Naive thymus-derived CD4-positive, alpha-beta T cell (primary cell): ENCODE measurements at regions not wholly inside any gene's neighbourhood (a gene's known extent, or its start where the extent isn't known, plus 50 kb on each side); places are given as distances from the start of the nearest gene placed in this dataset.
"Not testable (repeated sequence)": the region's sequence is repeated elsewhere in the genome, so short reads cannot be mapped to it uniquely, and the experiment has no call there.

Experiments used
- ATAC-seq: fragments of 150-1000 bp; cut with Tn5 transposase; 2 replicates; pipeline ENCODE4 v1.10.0; 2021; ENCODE audit warnings: mild to moderate bottlenecking, moderate library complexity
- CTCF ChIA-PET: fragments of 350-600 bp; sonication (Branson Sonifier 250); formaldehyde crosslinking; loops from one replicate; lab custom pipeline; 2021; ENCODE audit warnings: antibody characterized with exemption; lab: Charles Lee
- POLR2A ChIA-PET: fragments of 350-600 bp; sonication (Branson Sonifier 250); formaldehyde crosslinking; loops from one replicate; lab custom pipeline; 2021; ENCODE audit warnings: antibody characterized with exemption, inconsistent platforms; lab: Charles Lee
- DNase-seq, 9 donors: peaks; one replicate each; pipeline versions ENCODE4 v3.0.0 to v3.0.0-alpha.2; 2020 to 2022; ENCODE audit warnings: mixed read lengths in 1 of 9
- H3K27ac ChIP-seq: one replicate; pipeline ENCODE4 v1.7.0; 2013; ENCODE audit warnings: mild to moderate bottlenecking, low read depth, low read length, moderate library complexity
- H3K27me3 ChIP-seq, 2 donors: one replicate each; pipeline ENCODE4 v1.7.0; 2013; ENCODE audit warnings: low read length in 2 of 2, mild to moderate bottlenecking in 2 of 2, moderate library complexity in 2 of 2; ENCODE audit not compliant: control insufficient read depth in 2 of 2, insufficient read depth in 2 of 2
- H3K36me3 ChIP-seq, 3 experiments: 1 replicate in 2 of 3; 2 replicates in 1 of 3; pipeline ENCODE4 v1.7.0; 2013; ENCODE audit warnings: low read length in 3 of 3, mild to moderate bottlenecking in 3 of 3, moderate library complexity in 1 of 3; ENCODE audit not compliant: insufficient read depth in 3 of 3, control insufficient read depth in 2 of 3
- H3K4me1 ChIP-seq, 2 donors: one replicate each; pipeline ENCODE4 v1.7.0; 2013; ENCODE audit warnings: low read length in 2 of 2, mild to moderate bottlenecking in 2 of 2, moderate library complexity in 1 of 2; ENCODE audit not compliant: control insufficient read depth in 2 of 2, insufficient read depth in 2 of 2
- H3K4me3 ChIP-seq: 2 replicates; pipeline ENCODE4 v1.7.0; 2013; ENCODE audit warnings: mild to moderate bottlenecking, low read length
- H3K9me3 ChIP-seq, 3 experiments: 1 replicate in 2 of 3; 2 replicates in 1 of 3; pipeline ENCODE4 v1.7.0; 2013; ENCODE audit warnings: low read length in 3 of 3; ENCODE audit not compliant: control insufficient read depth in 2 of 3
- H3K27ac Mint-ChIP-seq, 9 donors: one replicate each; pipeline ENCODE4 v1.8.0; 2020 to 2022; ENCODE audit warnings: mixed read lengths in 9 of 9, mild to moderate bottlenecking in 8 of 9, moderate library complexity in 5 of 9, inconsistent platforms in 2 of 9
- H3K27me3 Mint-ChIP-seq, 5 donors: one replicate each; pipeline ENCODE4 v1.8.0; 2021 to 2022; ENCODE audit warnings: mixed read lengths in 5 of 5, mild to moderate bottlenecking in 1 of 5
- H3K36me3 Mint-ChIP-seq, 5 donors: one replicate each; pipeline ENCODE4 v1.8.0; 2020 to 2022; ENCODE audit warnings: mixed read lengths in 5 of 5, mild to moderate bottlenecking in 3 of 5, inconsistent platforms in 1 of 5
- H3K4me1 Mint-ChIP-seq, 7 donors: one replicate each; pipeline ENCODE4 v1.8.0; 2020 to 2022; ENCODE audit warnings: mixed read lengths in 7 of 7, mild to moderate bottlenecking in 3 of 7, inconsistent platforms in 1 of 7
- H3K4me3 Mint-ChIP-seq, 10 donors: one replicate each; pipeline ENCODE4 v1.8.0; 2020 to 2022; ENCODE audit warnings: mild to moderate bottlenecking in 10 of 10, mixed read lengths in 10 of 10, moderate library complexity in 6 of 10, inconsistent platforms in 2 of 10
- H3K9me3 Mint-ChIP-seq, 11 donors: one replicate each; pipeline ENCODE4 v1.8.0; 2020 to 2022; ENCODE audit warnings: mixed read lengths in 11 of 11, mild to moderate bottlenecking in 4 of 11, inconsistent platforms in 1 of 11, moderate library complexity in 1 of 11
- intact Hi-C, 2 donors: fragments of 100-400 bp; cut with micrococcal nuclease; formaldehyde crosslinking; loops; one replicate each; pipeline ENCODE4 v1.15.1; 2023

DNA sequence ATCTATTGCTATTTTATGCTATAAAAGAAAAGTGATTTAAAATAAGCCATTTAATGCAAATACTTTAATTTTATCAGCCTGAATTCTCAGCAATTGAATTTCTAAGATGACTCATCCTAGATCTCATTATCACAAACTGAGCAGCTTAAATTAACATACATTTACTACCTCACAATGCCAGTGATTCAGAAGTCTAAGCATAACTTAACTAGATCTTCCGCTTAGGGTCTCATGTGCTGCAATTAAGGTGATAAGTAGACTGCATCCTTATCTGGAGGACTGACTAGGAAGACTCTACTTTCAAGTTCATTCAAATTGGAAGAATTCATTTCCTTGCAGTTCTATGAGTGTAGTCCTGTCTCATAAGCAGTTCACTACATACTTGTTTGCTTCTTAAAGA, 286.6 kb downstream of the COL11A1 start:
- Mint-ChIP-seq H3K4me3 (no peak overlapping the region), H3K36me3 (no peaks in the 10 kb centered on the region), H3K27ac (no peak overlapping the region), H3K4me1 (no peaks in the 10 kb centered on the region), H3K9me3 (peaks cover 0 to 7% (median 4%) of the 10 kb centered on the region in 11 donors), H3K27me3 (no peaks in the 10 kb centered on the region)
- no peak for DNase-seq
- H3K9me3 ChIP-seq: no peaks in the 10 kb centered on the region
- H3K27ac ChIP-seq: no peak overlapping the region
- no peaks in the 10 kb centered on the region for H3K36me3 ChIP-seq
- H3K4me1 ChIP-seq: no peaks in the 10 kb centered on the region
- intact Hi-C loops: no loop called here
- H3K4me3 ChIP-seq: no peak overlapping the region
- H3K27me3 ChIP-seq: no peaks in the 10 kb centered on the region
- CTCF ChIA-PET: no interaction called here
- POLR2A ChIA-PET: no interaction called here
- ATAC-seq: no peak

DNA sequence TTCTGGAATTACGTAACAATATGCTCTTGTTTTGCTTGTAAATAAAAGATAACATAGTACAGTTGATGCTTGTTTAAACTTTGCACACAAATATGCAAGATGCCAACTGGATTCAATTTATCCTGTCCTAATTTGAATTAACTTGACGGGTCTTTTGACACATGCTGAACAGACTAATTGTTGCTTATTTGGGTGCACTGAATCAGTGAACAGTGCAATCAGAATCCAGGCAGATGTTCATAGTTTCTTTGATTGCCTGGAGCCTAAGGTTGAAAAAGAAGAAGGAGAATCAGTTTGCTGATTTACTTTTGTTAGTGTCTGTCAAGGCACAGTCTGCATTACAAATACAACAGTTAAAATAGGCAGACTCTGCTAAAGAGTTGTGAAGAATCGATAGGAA, 307.9 kb downstream of the COL11A1 start:
- intact Hi-C loops: no loop called here
- no peak overlapping the region for H3K27ac Mint-ChIP-seq
- CTCF ChIA-PET: no interaction called here

DNA sequence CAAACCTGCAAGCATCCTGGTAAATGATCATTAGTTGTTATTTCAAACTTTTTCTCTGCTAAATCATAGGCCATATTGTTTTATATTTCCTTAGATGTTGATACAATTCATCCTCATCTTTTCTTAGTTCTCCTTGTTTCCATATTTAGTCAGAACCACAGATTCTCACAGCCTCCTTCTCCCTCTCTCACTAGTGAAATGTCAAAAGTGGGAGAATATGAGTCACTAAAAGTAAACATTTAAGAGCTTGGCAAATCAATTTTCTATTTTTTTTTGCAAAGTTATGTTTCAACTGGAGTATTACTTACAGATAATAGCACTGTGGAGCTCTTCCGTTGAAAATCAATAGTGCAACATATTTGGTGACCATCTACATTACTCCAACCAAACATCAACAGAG, 308.8 kb downstream of the COL11A1 start:
- Histone ChIP-seq H3K4me1 (no peaks in the 10 kb centered on the region), H3K4me3 (no peak overlapping the region), H3K36me3 (no peaks in the 10 kb centered on the region), H3K9me3 (no peaks in the 10 kb centered on the region), H3K27me3 (no peaks in the 10 kb centered on the region), H3K27ac (no peak overlapping the region)
- ChIA-PET CTCF (no interaction called here), POLR2A (no interaction called here)
- Mint-ChIP-seq H3K27ac (no peak overlapping the region), H3K9me3 (peaks cover 0 to 13% (median 0%) of the 10 kb centered on the region in 11 donors), H3K4me1 (no peaks in the 10 kb centered on the region), H3K36me3 (no peaks in the 10 kb centered on the region), H3K4me3 (no peak overlapping the region), H3K27me3 (no peaks in the 10 kb centered on the region)
- no peak for ATAC-seq
- intact Hi-C loops: no loop called here
- DNase-seq: no peak

More for the DNA sequence above, 307.9 kb downstream of the COL11A1 start:
- no peaks in the 10 kb centered on the region for H3K27me3 ChIP-seq
- H3K4me1 Mint-ChIP-seq: no peaks in the 10 kb centered on the region
- no peak for DNase-seq
- no peaks in the 10 kb centered on the region for H3K27me3 Mint-ChIP-seq
- no peak for ATAC-seq
- H3K9me3 Mint-ChIP-seq: peaks cover 0 to 13% (median 2%) of the 10 kb centered on the region in 11 donors
- H3K36me3 ChIP-seq: no peaks in the 10 kb centered on the region
- H3K4me3 ChIP-seq: no peak overlapping the region
- no peak overlapping the region for H3K4me3 Mint-ChIP-seq
- H3K9me3 ChIP-seq: no peaks in the 10 kb centered on the region
- H3K27ac ChIP-seq: no peak overlapping the region
- no peaks in the 10 kb centered on the region for H3K4me1 ChIP-seq
- POLR2A ChIA-PET: no interaction called here
- H3K36me3 Mint-ChIP-seq: no peaks in the 10 kb centered on the region

DNA sequence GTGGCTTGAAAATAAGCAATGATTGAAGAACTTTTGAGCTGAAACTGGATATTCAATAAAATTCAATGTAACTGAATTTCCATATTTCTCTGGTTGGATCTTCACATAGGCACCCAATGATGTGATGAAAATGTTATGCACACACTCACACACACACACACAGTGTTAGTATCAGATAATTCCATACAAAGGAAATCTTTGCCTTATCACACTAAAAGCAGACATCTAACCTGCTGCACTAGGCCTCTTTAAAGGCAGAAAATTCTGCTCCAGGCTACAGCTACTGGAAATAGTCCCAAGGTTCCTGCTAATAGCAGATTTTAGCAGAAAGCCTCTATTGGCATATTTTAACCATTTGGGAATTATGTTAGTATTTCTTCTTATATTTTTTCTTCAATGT, 309.6 kb downstream of the COL11A1 start:
- ATAC-seq (no peak), DNase-seq (no peak)
- Histone ChIP-seq H3K27me3 (no peaks in the 10 kb centered on the region), H3K36me3 (no peaks in the 10 kb centered on the region), H3K27ac (no peak overlapping the region), H3K9me3 (no peaks in the 10 kb centered on the region), H3K4me1 (no peaks in the 10 kb centered on the region), H3K4me3 (no peak overlapping the region)
- Mint-ChIP-seq H3K27me3 (no peaks in the 10 kb centered on the region), H3K4me1 (no peaks in the 10 kb centered on the region), H3K9me3 (peaks cover 0 to 9% (median 0%) of the 10 kb centered on the region in 11 donors), H3K4me3 (no peak overlapping the region), H3K27ac (no peak overlapping the region), H3K36me3 (no peaks in the 10 kb centered on the region)
- intact Hi-C loops: no loop called here
- POLR2A ChIA-PET: no interaction called here
- CTCF ChIA-PET: no interaction called here

DNA sequence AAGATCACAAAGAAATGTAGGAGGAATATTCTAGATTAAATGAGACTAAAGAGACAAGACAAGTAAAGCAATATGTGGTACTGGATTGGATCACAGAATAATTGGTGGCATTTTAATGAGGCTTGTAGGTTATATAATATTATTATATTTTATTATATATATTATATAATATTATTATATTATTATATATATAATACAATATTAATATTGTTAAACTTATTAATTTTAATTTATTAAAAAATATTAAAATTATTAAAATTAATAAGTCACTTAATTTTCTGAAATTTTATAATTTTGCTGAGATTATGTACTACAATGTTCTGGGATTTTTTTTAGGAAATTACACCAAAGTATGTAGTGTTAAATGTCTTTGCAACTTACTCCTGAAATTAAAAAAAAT, 311.9 kb downstream of the COL11A1 start:
- Mint-ChIP-seq H3K27me3 (no peaks in the 10 kb centered on the region), H3K4me1 (no peaks in the 10 kb centered on the region), H3K4me3 (no peak overlapping the region), H3K9me3 (peaks cover 0 to 3% (median 0%) of the 10 kb centered on the region in 11 donors), H3K27ac (no peak overlapping the region), H3K36me3 (no peaks in the 10 kb centered on the region)
- Histone ChIP-seq H3K27ac (no peak overlapping the region), H3K36me3 (no peaks in the 10 kb centered on the region), H3K27me3 (no peaks in the 10 kb centered on the region), H3K9me3 (no peaks in the 10 kb centered on the region), H3K4me3 (no peak overlapping the region), H3K4me1 (no peaks in the 10 kb centered on the region)
- intact Hi-C loops: no loop called here
- ATAC-seq (no peak), DNase-seq (no peak)
- ChIA-PET CTCF (no interaction called here), POLR2A (no interaction called here)

DNA sequence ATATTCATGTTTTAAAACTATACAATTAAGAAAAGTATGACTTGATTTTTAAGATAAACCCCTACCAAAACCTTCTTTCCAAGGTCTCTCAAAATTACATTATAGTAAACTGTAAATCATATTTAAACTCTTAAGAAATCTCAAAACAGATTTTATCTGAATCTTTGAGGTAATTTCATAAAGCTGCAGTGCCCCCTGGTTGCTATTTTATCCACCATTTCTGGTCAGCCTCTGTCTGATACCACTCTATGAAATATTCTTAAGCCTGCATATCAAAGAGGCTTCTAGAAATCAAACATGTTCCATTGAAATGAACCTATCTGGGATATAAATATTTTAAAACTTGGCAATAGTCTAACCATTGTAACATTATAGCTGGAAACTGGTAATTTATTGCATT, 317.3 kb downstream of the COL11A1 start:
- H3K4me3 ChIP-seq: no peak overlapping the region
- H3K27me3 ChIP-seq: no peaks in the 10 kb centered on the region
- DNase-seq (no peak), ATAC-seq (no peak)
- no peaks in the 10 kb centered on the region for H3K4me1 Mint-ChIP-seq
- no peak overlapping the region for H3K4me3 Mint-ChIP-seq
- H3K27ac Mint-ChIP-seq: no peak overlapping the region
- ChIA-PET CTCF (no interaction called here), POLR2A (no interaction called here)
- intact Hi-C loops: no loop called here
- no peaks in the 10 kb centered on the region for H3K36me3 ChIP-seq
- no peaks in the 10 kb centered on the region for H3K9me3 ChIP-seq
- H3K27ac ChIP-seq: no peak overlapping the region
- H3K27me3 Mint-ChIP-seq: no peaks in the 10 kb centered on the region
- no peaks in the 10 kb centered on the region for H3K36me3 Mint-ChIP-seq
- H3K4me1 ChIP-seq: no peaks in the 10 kb centered on the region
- peaks cover 0 to 3% (median 0%) of the 10 kb centered on the region in 11 donors for H3K9me3 Mint-ChIP-seq

DNA sequence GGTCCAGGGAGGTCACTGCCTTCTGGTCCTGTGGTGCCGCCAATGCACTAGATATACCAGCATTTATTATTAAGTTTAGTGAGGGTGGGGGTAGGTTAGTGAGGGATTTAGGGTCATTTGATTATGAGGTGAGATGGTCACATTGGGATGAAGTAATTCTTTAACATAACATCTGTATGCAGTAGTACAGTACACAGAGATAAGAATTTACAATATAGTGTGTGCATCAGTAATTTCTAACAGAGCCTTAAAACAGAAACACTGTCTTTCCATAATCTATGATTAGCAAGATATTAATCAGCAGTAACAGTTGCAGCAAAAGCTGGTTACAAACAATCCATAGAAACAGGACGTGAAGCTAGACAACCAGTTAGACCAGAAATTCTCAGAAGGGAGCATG, 318.4 kb downstream of the COL11A1 start:
- ATAC-seq, H3K27me3 ChIP-seq, H3K9me3 Mint-ChIP-seq, DNase-seq, H3K27ac ChIP-seq, intact Hi-C loops, POLR2A ChIA-PET, H3K4me1 Mint-ChIP-seq, H3K9me3 ChIP-seq, H3K4me1 ChIP-seq, H3K27ac Mint-ChIP-seq, H3K36me3 ChIP-seq, H3K4me3 ChIP-seq, H3K36me3 Mint-ChIP-seq, H3K4me3 Mint-ChIP-seq, CTCF ChIA-PET, H3K27me3 Mint-ChIP-seq: not testable (repeated sequence)
